Astrocyte of the cerebellum (primary cell): ENCODE measurements at regions not wholly inside any gene's neighbourhood (a gene's known extent, or its start where the extent isn't known, plus 50 kb on each side); places are given as distances from the start of the nearest gene placed in this dataset.

Experiments used
- DNase-seq: peaks from one replicate; pipeline ENCODE4 v3.0.0-alpha.2; 2011; ENCODE audit warnings: low read depth
- H3K4me3 ChIP-seq: 2 replicates; pipeline ENCODE4 v1.5.1; 2011; ENCODE audit warnings: mild to moderate bottlenecking, low read depth, low read length, moderate library complexity
- CTCF ChIP-seq: IDR thresholded peaks from 2 replicates; pipeline ENCODE4 v1.5.1; 2012; ENCODE audit warnings: low read length, low read depth, moderate library complexity, mild to moderate bottlenecking; ENCODE audit errors: missing control alignments
- in situ Hi-C: cut with HindIII; loops from 2 replicates; pipeline ENCODE4 v1.10.0; 2017; ENCODE audit warnings: low sequenced_read_pairs

- in situ Hi-C loops, result no loop called here
- DNase-seq, result no peak
- no peak overlapping the region for H3K4me3 ChIP-seq
- TF ChIP-seq CTCF, result no peak
Observed at GRCh38 chr2:54381293-54381692, 74.8 kb upstream of the SPTBN1 start.

GRCh38 chr2:54382601-54383000 is 73.5 kb upstream of the SPTBN1 start:
- in situ Hi-C loops, result no loop called here
- no peak for TF ChIP-seq CTCF
- no peak overlapping the region for H3K4me3 ChIP-seq
- DNase-seq, result no peak

DNA sequence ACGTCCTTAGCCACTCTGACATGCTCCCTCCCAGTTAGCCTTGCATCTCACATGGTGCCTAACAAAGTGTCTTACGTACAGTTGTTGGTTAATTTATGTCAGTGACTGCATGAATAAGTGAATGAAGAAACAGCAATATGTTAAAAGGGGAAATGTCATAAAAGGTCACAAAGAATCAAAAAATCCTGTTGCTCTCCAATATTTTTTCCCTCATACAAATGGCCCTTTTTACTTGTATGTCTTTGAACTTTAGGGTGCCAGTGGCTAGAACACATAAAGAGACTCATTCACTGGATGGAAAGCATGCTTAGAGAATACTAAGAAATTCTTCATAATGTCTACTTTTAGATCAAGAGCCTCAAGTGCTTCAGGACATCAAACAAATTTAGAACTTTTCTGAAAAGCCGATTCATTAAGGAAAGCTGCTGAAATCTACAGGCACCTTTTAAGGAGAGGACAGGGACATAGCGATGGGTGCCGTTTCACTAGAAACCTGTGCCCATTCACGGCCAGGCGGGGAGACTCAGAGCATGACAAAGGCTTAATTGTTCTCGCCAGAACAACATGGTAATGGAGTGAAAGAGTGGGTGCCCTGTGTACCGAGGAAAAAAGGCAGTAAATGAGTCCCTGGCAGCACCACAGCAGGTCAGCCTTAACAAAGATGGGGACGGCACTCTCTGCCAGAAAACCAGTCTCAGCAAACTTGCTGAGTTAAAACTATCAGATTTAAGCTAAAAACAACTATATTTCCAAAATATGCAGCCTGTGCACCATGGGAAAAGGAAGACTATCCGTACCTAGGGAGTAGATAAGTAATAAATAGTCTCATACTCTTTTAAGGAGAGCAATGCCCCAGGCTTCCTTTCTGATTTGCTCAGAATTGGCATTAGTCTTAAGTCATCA is 71.6 kb upstream of the SPTBN1 start:
- no peak for TF ChIP-seq CTCF
- DNase-seq, result no peak
- no peak overlapping the region for H3K4me3 ChIP-seq
- in situ Hi-C loops, result no loop called here

DNA sequence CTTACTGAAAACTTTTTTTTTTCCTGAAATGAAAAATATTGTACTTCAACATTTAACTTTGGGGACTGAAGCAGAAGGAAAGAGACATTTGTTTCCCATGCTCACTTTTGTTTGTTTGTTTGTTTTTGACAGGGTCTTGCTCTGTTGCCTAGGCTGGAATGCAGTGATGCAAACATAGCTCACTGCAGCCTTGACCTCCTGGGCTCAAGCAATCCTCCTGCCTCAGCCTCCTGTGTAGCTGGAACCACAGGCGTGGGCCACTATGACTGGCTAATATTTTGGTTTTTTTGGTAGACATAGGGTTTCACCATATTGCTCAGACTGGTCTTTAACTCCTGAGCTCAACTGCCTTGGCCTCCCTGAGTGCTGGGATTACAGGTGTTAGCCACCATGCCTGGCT is 70.9 kb upstream of the SPTBN1 start:
- H3K4me3 ChIP-seq, result no peak overlapping the region
- TF ChIP-seq CTCF, result no peak
- DNase-seq, result no peak
- in situ Hi-C loops, result no loop called here

GRCh38 chr2:54386585-54386984 is 69.5 kb upstream of the SPTBN1 start:
- TF ChIP-seq CTCF, result no peak
- no peak for DNase-seq
- in situ Hi-C loops, result no loop called here
- no peak overlapping the region for H3K4me3 ChIP-seq

- no peak for TF ChIP-seq CTCF
- DNase-seq, result peak; percentile 83
- in situ Hi-C loops, result no loop called here
- H3K4me3 ChIP-seq, result no peak overlapping the region
Observed at GRCh38 chr2:54387059-54387991, 68.8 kb upstream of the SPTBN1 start.
